CD8-positive, alpha-beta memory T cell (primary cell): ENCODE measurements at regions not wholly inside any gene's neighbourhood (a gene's known extent, or its start where the extent isn't known, plus 50 kb on each side); places are given as distances from the start of the nearest gene placed in this dataset.

Experiments
- CTCF ChIA-PET: fragments of 350-600 bp; sonication (Branson Sonifier 250); formaldehyde crosslinking; loops from one replicate; lab custom pipeline; 2021; ENCODE audit warnings: antibody characterized with exemption; lab: Charles Lee
- POLR2A ChIA-PET: fragments of 350-600 bp; sonication (Branson Sonifier 250); formaldehyde crosslinking; loops from one replicate; lab custom pipeline; 2021; ENCODE audit warnings: antibody characterized with exemption; lab: Charles Lee
- DNase-seq, 5 donors: peaks; one replicate each; pipeline versions ENCODE4 v3.0.0 to v3.0.0-alpha.2; 2020 to 2022; ENCODE audit warnings: mixed read lengths in 1 of 5
- H3K27ac ChIP-seq: one replicate; pipeline ENCODE4 v1.7.0; 2013; ENCODE audit warnings: low read depth, mild to moderate bottlenecking, low read length, moderate library complexity
- H3K27me3 ChIP-seq: 2 replicates; pipeline ENCODE4 v1.7.0; 2013; ENCODE audit warnings: low read length, mild to moderate bottlenecking; ENCODE audit not compliant: insufficient read depth, poor library complexity, severe bottlenecking
- H3K36me3 ChIP-seq: 2 replicates; pipeline ENCODE4 v1.7.0; 2013; ENCODE audit warnings: mild to moderate bottlenecking, low read length, moderate library complexity; ENCODE audit not compliant: insufficient read depth
- H3K4me1 ChIP-seq: 2 replicates; pipeline ENCODE4 v1.7.0; 2013; ENCODE audit warnings: mild to moderate bottlenecking, low read length, moderate library complexity; ENCODE audit not compliant: insufficient read depth
- H3K4me3 ChIP-seq: 2 replicates; pipeline ENCODE4 v1.7.0; 2013; ENCODE audit warnings: mild to moderate bottlenecking, low read length
- H3K9me3 ChIP-seq: 2 replicates; pipeline ENCODE4 v1.7.0; 2013; ENCODE audit warnings: mild to moderate bottlenecking, low read length
- H3K27ac Mint-ChIP-seq, 8 donors: one replicate each; pipeline ENCODE4 v1.8.0; 2020 to 2021; ENCODE audit warnings: mixed read lengths in 8 of 8, mild to moderate bottlenecking in 6 of 8, inconsistent platforms in 3 of 8, moderate library complexity in 3 of 8
- H3K27me3 Mint-ChIP-seq, 2 donors: one replicate each; pipeline ENCODE4 v1.8.0; 2020 to 2021; ENCODE audit warnings: mixed read lengths in 2 of 2, mild to moderate bottlenecking in 1 of 2, moderate library complexity in 1 of 2
- H3K36me3 Mint-ChIP-seq, 3 donors: one replicate each; pipeline ENCODE4 v1.8.0; 2020 to 2021; ENCODE audit warnings: mixed read lengths in 3 of 3, inconsistent platforms in 1 of 3, mild to moderate bottlenecking in 1 of 3
- H3K4me1 Mint-ChIP-seq, 3 donors: one replicate each; pipeline ENCODE4 v1.8.0; 2020 to 2021; ENCODE audit warnings: mixed read lengths in 3 of 3, inconsistent platforms in 1 of 3, mild to moderate bottlenecking in 1 of 3
- H3K4me3 Mint-ChIP-seq, 7 donors: one replicate each; pipeline ENCODE4 v1.8.0; 2020 to 2021; ENCODE audit warnings: mixed read lengths in 7 of 7, mild to moderate bottlenecking in 6 of 7, moderate library complexity in 4 of 7, inconsistent platforms in 2 of 7
- H3K9me3 Mint-ChIP-seq, 5 donors: one replicate each; pipeline ENCODE4 v1.8.0; 2020 to 2022; ENCODE audit warnings: mixed read lengths in 5 of 5, mild to moderate bottlenecking in 3 of 5, moderate library complexity in 2 of 5, inconsistent platforms in 1 of 5

- no peaks in the 10 kb centered on the region for H3K36me3 ChIP-seq
- ChIA-PET CTCF (no interaction called here), POLR2A (no interaction called here)
- H3K9me3 ChIP-seq: no peaks in the 10 kb centered on the region
- H3K4me1 ChIP-seq: no peaks in the 10 kb centered on the region
- no peaks in the 10 kb centered on the region for H3K27me3 ChIP-seq
- no peak overlapping the region for H3K27ac Mint-ChIP-seq
- H3K36me3 Mint-ChIP-seq: no peaks in the 10 kb centered on the region
- no peak for DNase-seq
- H3K4me1 Mint-ChIP-seq: no peaks in the 10 kb centered on the region
- H3K27me3 Mint-ChIP-seq: no peaks in the 10 kb centered on the region
- H3K4me3 ChIP-seq: no peak overlapping the region
- H3K27ac ChIP-seq: no peak overlapping the region
- H3K9me3 Mint-ChIP-seq: peaks cover 0 to 6% (median 2%) of the 10 kb centered on the region in 5 donors
- no peak overlapping the region for H3K4me3 Mint-ChIP-seq
Measured at GRCh38 chr4:117533501-117533900, 448.1 kb upstream of the TRAM1L1 start.

- Mint-ChIP-seq H3K27ac (no peak overlapping the region), H3K4me1 (no peaks in the 10 kb centered on the region), H3K9me3 (peaks cover 0 to 23% (median 0%) of the 10 kb centered on the region in 5 donors), H3K27me3 (no peaks in the 10 kb centered on the region), H3K4me3 (no peak overlapping the region), H3K36me3 (no peaks in the 10 kb centered on the region)
- Histone ChIP-seq H3K36me3 (no peaks in the 10 kb centered on the region), H3K27ac (no peak overlapping the region), H3K4me1 (no peaks in the 10 kb centered on the region), H3K4me3 (no peak overlapping the region), H3K27me3 (no peaks in the 10 kb centered on the region), H3K9me3 (no peaks in the 10 kb centered on the region)
- ChIA-PET CTCF (no interaction called here), POLR2A (no interaction called here)
- DNase-seq: no peak
Measured at GRCh38 chr4:117545039-117545438, 459.7 kb upstream of the TRAM1L1 start.

- H3K27me3 ChIP-seq: no peaks in the 10 kb centered on the region
- H3K9me3 Mint-ChIP-seq: peaks cover 0 to 30% (median 0%) of the 10 kb centered on the region in 5 donors
- H3K36me3 Mint-ChIP-seq: no peaks in the 10 kb centered on the region
- H3K9me3 ChIP-seq: no peaks in the 10 kb centered on the region
- ChIA-PET POLR2A (no interaction called here), CTCF (interaction anchor here (1.5 kb wide), 1 partner anchor 12 kb away, joined by 3 read pairs; no protein-coding TSS in a partner anchor)
- no peaks in the 10 kb centered on the region for H3K4me1 Mint-ChIP-seq
- H3K27ac Mint-ChIP-seq: no peak overlapping the region
- no peak overlapping the region for H3K27ac ChIP-seq
- no peak overlapping the region for H3K4me3 Mint-ChIP-seq
- H3K27me3 Mint-ChIP-seq: no peaks in the 10 kb centered on the region
- no peaks in the 10 kb centered on the region for H3K4me1 ChIP-seq
- no peak overlapping the region for H3K4me3 ChIP-seq
- no peak for DNase-seq
- H3K36me3 ChIP-seq: no peaks in the 10 kb centered on the region
Measured at GRCh38 chr4:117549524-117549923, 464.1 kb upstream of the TRAM1L1 start.

GRCh38 chr4:117550085-117550484, 464.7 kb upstream of the TRAM1L1 start:
- H3K4me3 ChIP-seq: no peak overlapping the region
- no peaks in the 10 kb centered on the region for H3K4me1 Mint-ChIP-seq
- no peaks in the 10 kb centered on the region for H3K4me1 ChIP-seq
- H3K9me3 ChIP-seq: no peaks in the 10 kb centered on the region
- no peak for DNase-seq
- no peaks in the 10 kb centered on the region for H3K27me3 ChIP-seq
- no peak overlapping the region for H3K27ac Mint-ChIP-seq
- ChIA-PET CTCF (interaction anchor here (1.5 kb wide), 1 partner anchor 11 kb away, joined by 3 read pairs; no protein-coding TSS in a partner anchor), POLR2A (no interaction called here)
- no peaks in the 10 kb centered on the region for H3K36me3 ChIP-seq
- H3K9me3 Mint-ChIP-seq: peaks cover 0 to 29% (median 0%) of the 10 kb centered on the region in 5 donors
- no peak overlapping the region for H3K4me3 Mint-ChIP-seq
- no peak overlapping the region for H3K27ac ChIP-seq
- H3K27me3 Mint-ChIP-seq: no peaks in the 10 kb centered on the region
- H3K36me3 Mint-ChIP-seq: no peaks in the 10 kb centered on the region

- H3K27ac Mint-ChIP-seq: no peak overlapping the region
- H3K9me3 ChIP-seq: no peaks in the 10 kb centered on the region
- peaks cover 0 to 21% (median 0%) of the 10 kb centered on the region in 5 donors for H3K9me3 Mint-ChIP-seq
- no peaks in the 10 kb centered on the region for H3K36me3 Mint-ChIP-seq
- no peaks in the 10 kb centered on the region for H3K4me1 ChIP-seq
- no peak overlapping the region for H3K4me3 Mint-ChIP-seq
- H3K27me3 ChIP-seq: no peaks in the 10 kb centered on the region
- H3K36me3 ChIP-seq: no peaks in the 10 kb centered on the region
- ChIA-PET CTCF (no interaction called here), POLR2A (no interaction called here)
- DNase-seq: no peak
- no peak overlapping the region for H3K27ac ChIP-seq
- H3K27me3 Mint-ChIP-seq: no peaks in the 10 kb centered on the region
- H3K4me3 ChIP-seq: no peak overlapping the region
- H3K4me1 Mint-ChIP-seq: no peaks in the 10 kb centered on the region
Measured at GRCh38 chr4:117560329-117560728, 474.0 kb upstream of the NDST3 start.

- no peaks in the 10 kb centered on the region for H3K36me3 Mint-ChIP-seq
- no peak overlapping the region for H3K27ac Mint-ChIP-seq
- H3K27me3 ChIP-seq: no peaks in the 10 kb centered on the region
- CTCF ChIA-PET: no interaction called here
- H3K9me3 ChIP-seq: no peaks in the 10 kb centered on the region
- no peaks in the 10 kb centered on the region for H3K4me1 Mint-ChIP-seq
- H3K4me1 ChIP-seq: no peaks in the 10 kb centered on the region
- no peak overlapping the region for H3K4me3 Mint-ChIP-seq
- H3K9me3 Mint-ChIP-seq: peaks cover 1 to 33% (median 7%) of the 10 kb centered on the region in 5 donors
- H3K4me3 ChIP-seq: no peak overlapping the region
- H3K36me3 ChIP-seq: no peaks in the 10 kb centered on the region
- POLR2A ChIA-PET: no interaction called here
- H3K27me3 Mint-ChIP-seq: no peaks in the 10 kb centered on the region
- no peak overlapping the region for H3K27ac ChIP-seq
- DNase-seq: no peak
Measured at GRCh38 chr4:117574085-117574484, 460.2 kb upstream of the NDST3 start.

GRCh38 chr4:117575850-117576249, 458.4 kb upstream of the NDST3 start:
- H3K36me3 ChIP-seq: no peaks in the 10 kb centered on the region
- H3K4me1 ChIP-seq: no peaks in the 10 kb centered on the region
- H3K27me3 ChIP-seq: no peaks in the 10 kb centered on the region
- Mint-ChIP-seq H3K36me3 (no peaks in the 10 kb centered on the region), H3K9me3 (peaks cover 1 to 33% (median 7%) of the 10 kb centered on the region in 5 donors), H3K4me1 (no peaks in the 10 kb centered on the region), H3K27me3 (no peaks in the 10 kb centered on the region), H3K4me3 (no peak overlapping the region), H3K27ac (no peak overlapping the region)
- ChIA-PET CTCF (no interaction called here), POLR2A (no interaction called here)
- no peak overlapping the region for H3K4me3 ChIP-seq
- no peak for DNase-seq
- no peaks in the 10 kb centered on the region for H3K9me3 ChIP-seq
- H3K27ac ChIP-seq: no peak overlapping the region

GRCh38 chr4:117577686-117578311, 456.5 kb upstream of the NDST3 start:
- Mint-ChIP-seq H3K4me3 (no peak overlapping the region), H3K27ac (no peak overlapping the region), H3K36me3 (no peaks in the 10 kb centered on the region), H3K27me3 (no peaks in the 10 kb centered on the region), H3K4me1 (no peaks in the 10 kb centered on the region), H3K9me3 (peaks cover 0 to 22% (median 5%) of the 10 kb centered on the region in 5 donors)
- H3K27me3 ChIP-seq: no peaks in the 10 kb centered on the region
- no peaks in the 10 kb centered on the region for H3K9me3 ChIP-seq
- no peaks in the 10 kb centered on the region for H3K36me3 ChIP-seq
- no peaks in the 10 kb centered on the region for H3K4me1 ChIP-seq
- DNase-seq: no peak
- ChIA-PET POLR2A (no interaction called here), CTCF (no interaction called here)
- H3K4me3 ChIP-seq: no peak overlapping the region
- H3K27ac ChIP-seq: no peak overlapping the region
